ENCODE measurements at regions not wholly inside any gene's neighbourhood (a gene's known extent, or its start where the extent isn't known, plus 50 kb on each side); places are given as distances from the start of the nearest gene placed in this dataset.

DNA sequence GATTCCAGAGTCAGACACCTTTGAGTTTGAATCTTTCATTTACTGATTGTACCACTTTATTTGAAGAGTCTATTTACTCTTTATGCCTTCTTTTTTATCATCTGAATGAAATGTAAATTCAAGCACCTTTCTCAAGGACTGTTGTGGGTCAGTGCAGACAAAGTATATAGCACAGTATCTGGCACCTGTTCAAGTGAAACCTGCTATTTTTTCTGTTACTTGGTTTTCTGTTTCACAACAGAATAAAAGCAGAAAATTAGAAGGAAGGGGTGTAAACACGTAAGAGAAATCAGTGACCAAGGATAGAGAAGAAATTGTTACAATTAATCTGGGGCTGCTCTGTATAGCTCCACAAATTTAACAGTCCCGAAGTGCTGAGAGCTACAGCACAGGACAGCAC lies 357.4 kb downstream of the RSL24D1 start:
- WGBS (ENCODE audit: insufficient coverage) = no CpG with 5 or more reads among the region's 2 CpGs
- Mint-ChIP-seq H3K4me1 (peaks cover 16% of the 10 kb centered on the region), H3K36me3 (no peaks in the 10 kb centered on the region), H3K27ac (no peak overlapping the region), H3K9me3 (peaks cover 0 to 5% (median 1%) of the 10 kb centered on the region in 7 donors), H3K27me3 (ENCODE audit: low read depth in 3 of 3) (peaks cover 0 to 3% (median 0%) of the 10 kb centered on the region in 3 donors), H3K4me3 (no peak overlapping the region)
- H4K20me1 ChIP-seq (ENCODE audit: insufficient read depth, low read length) = no peaks in the 10 kb centered on the region
- H3K4me2 ChIP-seq (replicated peaks; ENCODE audit: extremely low read depth, low read length, poor library complexity, severe bottlenecking) = no peak overlapping the region
- no peak for DNase-seq
- intact Hi-C loops (cut with micrococcal nuclease) = no loop called here
- H3K9me3 ChIP-seq (replicated peaks in 1 of 2; ENCODE audit: control insufficient read depth in 1 of 2, insufficient read depth in 1 of 2, low read length in 2 of 2) = no peaks in the 10 kb centered on the region
- H2AFZ ChIP-seq (ENCODE audit: insufficient read depth, low read depth, low read length, poor library complexity, severe bottlenecking) = no peak overlapping the region
- no peaks in the 10 kb centered on the region for H3K79me2 ChIP-seq (ENCODE audit: insufficient read depth, low read length)
- H3K27ac ChIP-seq (ENCODE audit: low read depth in 1 of 2, low read length in 2 of 2) = no peak overlapping the region
- H3K9ac ChIP-seq (ENCODE audit: insufficient read depth, low read length, poor library complexity, severe bottlenecking) = no peak overlapping the region
- no peak overlapping the region for H3K4me3 ChIP-seq (replicated peaks in 1 of 3; ENCODE audit: low read depth in 2 of 3, low read length in 3 of 3)
- TF ChIP-seq, protein P1, sequence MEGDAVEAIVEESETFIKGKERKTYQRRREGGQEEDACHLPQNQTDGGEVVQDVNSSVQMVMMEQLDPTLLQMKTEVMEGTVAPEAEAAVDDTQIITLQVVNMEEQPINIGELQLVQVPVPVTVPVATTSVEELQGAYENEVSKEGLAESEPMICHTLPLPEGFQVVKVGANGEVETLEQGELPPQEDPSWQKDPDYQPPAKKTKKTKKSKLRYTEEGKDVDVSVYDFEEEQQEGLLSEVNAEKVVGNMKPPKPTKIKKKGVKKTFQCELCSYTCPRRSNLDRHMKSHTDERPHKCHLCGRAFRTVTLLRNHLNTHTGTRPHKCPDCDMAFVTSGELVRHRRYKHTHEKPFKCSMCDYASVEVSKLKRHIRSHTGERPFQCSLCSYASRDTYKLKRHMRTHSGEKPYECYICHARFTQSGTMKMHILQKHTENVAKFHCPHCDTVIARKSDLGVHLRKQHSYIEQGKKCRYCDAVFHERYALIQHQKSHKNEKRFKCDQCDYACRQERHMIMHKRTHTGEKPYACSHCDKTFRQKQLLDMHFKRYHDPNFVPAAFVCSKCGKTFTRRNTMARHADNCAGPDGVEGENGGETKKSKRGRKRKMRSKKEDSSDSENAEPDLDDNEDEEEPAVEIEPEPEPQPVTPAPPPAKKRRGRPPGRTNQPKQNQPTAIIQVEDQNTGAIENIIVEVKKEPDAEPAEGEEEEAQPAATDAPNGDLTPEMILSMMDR (IDR thresholded peaks at IDR 0.05) = no peak
- H3K4me1 ChIP-seq (ENCODE audit: control insufficient read depth in 1 of 2, insufficient read depth in 2 of 2, low read length in 2 of 2) = peaks cover 0 to 19% of the 10 kb centered on the region in 2 donors
- no peaks in the 10 kb centered on the region for H3K36me3 ChIP-seq (replicated peaks in 1 of 2; ENCODE audit: control insufficient read depth in 1 of 2, insufficient read depth in 2 of 2, low read length in 2 of 2)
- H3K27me3 ChIP-seq (ENCODE audit: control insufficient read depth in 2 of 2, insufficient read depth in 2 of 2, low read length in 2 of 2) = no peaks in the 10 kb centered on the region

DNA sequence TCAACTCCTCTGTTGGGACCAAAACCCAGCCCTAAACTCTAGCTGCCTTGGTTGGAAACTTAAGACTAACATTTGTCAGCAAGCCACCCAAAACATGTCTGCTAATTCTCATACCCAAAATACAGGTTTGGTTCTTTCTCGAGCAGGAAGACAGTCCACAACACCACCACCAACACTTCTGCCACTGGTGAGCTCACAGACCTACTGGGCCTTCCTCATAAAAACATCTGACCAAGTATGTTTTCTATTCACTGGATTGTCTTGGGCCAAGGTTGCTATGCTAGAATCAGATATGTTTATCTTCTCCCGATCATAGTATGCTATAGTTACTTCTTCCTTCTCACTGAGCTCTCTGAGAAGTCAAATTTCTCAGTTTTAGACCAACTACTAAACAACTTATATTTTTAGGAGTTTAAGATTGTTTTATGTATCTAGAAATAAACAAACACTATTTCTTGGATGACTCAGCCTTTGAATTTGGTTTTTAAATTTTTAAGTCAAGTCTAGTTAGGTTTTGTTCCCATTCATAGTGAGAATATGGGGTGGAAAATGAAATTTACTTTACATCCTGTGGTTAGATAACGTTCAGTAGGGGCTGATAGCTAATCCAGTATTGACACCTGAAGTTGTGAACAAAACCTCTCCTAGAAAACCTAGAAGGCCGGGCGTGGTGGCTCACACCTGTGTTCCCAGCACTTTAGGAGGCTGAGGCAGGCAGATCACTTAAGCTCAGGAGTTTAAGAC lies 360.5 kb downstream of the RSL24D1 start:
- WGBS (ENCODE audit: insufficient coverage) = 94% methylated on average over 3 of the region's 5 CpGs
- H3K4me3 ChIP-seq (replicated peaks in 1 of 3; ENCODE audit: low read depth in 2 of 3, low read length in 3 of 3) = no peak overlapping the region
- H3K79me2 ChIP-seq (ENCODE audit: insufficient read depth, low read length) = no peaks in the 10 kb centered on the region
- no peaks in the 10 kb centered on the region for H3K27me3 ChIP-seq (ENCODE audit: control insufficient read depth in 2 of 2, insufficient read depth in 2 of 2, low read length in 2 of 2)
- no peaks in the 10 kb centered on the region for H3K9me3 ChIP-seq (replicated peaks in 1 of 2; ENCODE audit: control insufficient read depth in 1 of 2, insufficient read depth in 1 of 2, low read length in 2 of 2)
- no peaks in the 10 kb centered on the region for H3K36me3 ChIP-seq (replicated peaks in 1 of 2; ENCODE audit: control insufficient read depth in 1 of 2, insufficient read depth in 2 of 2, low read length in 2 of 2)
- no peak overlapping the region for H3K4me3 Mint-ChIP-seq
- no peaks in the 10 kb centered on the region for H3K4me1 ChIP-seq (ENCODE audit: control insufficient read depth in 1 of 2, insufficient read depth in 2 of 2, low read length in 2 of 2)
- H3K9me3 Mint-ChIP-seq = peaks cover 0 to 6% (median 3%) of the 10 kb centered on the region in 7 donors
- no peaks in the 10 kb centered on the region for H4K20me1 ChIP-seq (ENCODE audit: insufficient read depth, low read length)
- no peak overlapping the region for H3K27ac Mint-ChIP-seq
- H2AFZ ChIP-seq (ENCODE audit: insufficient read depth, low read depth, low read length, poor library complexity, severe bottlenecking) = no peak overlapping the region
- intact Hi-C loops (cut with micrococcal nuclease) = no loop called here
- H3K27me3 Mint-ChIP-seq (ENCODE audit: low read depth in 3 of 3) = peaks cover 0 to 1% (median 0%) of the 10 kb centered on the region in 3 donors
- no peaks in the 10 kb centered on the region for H3K4me1 Mint-ChIP-seq
- TF ChIP-seq, protein P1 (IDR thresholded peaks at IDR 0.05) = no peak
- H3K9ac ChIP-seq (ENCODE audit: insufficient read depth, low read length, poor library complexity, severe bottlenecking) = no peak overlapping the region
- H3K27ac ChIP-seq (ENCODE audit: low read depth in 1 of 2, low read length in 2 of 2) = no peak overlapping the region
- H3K36me3 Mint-ChIP-seq = no peaks in the 10 kb centered on the region
- DNase-seq = no peak
- no peak overlapping the region for H3K4me2 ChIP-seq (replicated peaks; ENCODE audit: extremely low read depth, low read length, poor library complexity, severe bottlenecking)
